B cell (primary cell): ENCODE measurements at regions not wholly inside any gene's neighbourhood (a gene's known extent, or its start where the extent isn't known, plus 50 kb on each side); places are given as distances from the start of the nearest gene placed in this dataset.

Source experiments
- CTCF ChIP-seq: fragments of 200-600 bp; IDR thresholded peaks from one replicate; pipeline ENCODE4 v1.8.0; 2022; ENCODE audit warnings: antibody characterized with exemption, mild to moderate bottlenecking
- EZH2 ChIP-seq: IDR thresholded peaks from 2 replicates; pipeline ENCODE4 v1.6.1; 2012; ENCODE audit warnings: borderline replicate concordance, low read depth, mild to moderate bottlenecking, moderate library complexity, low read length; ENCODE audit not compliant: insufficient read depth, poor library complexity, severe bottlenecking

- no peak for TF ChIP-seq CTCF
- no peak for TF ChIP-seq EZH2
These were observed 335.4 kb upstream of the NCAM1 start for GRCh38 chr11:112625814-112626213.
